DMS114 treated with DMSO at 0.1 percent for 48 hours (cell line): ENCODE measurements at regions not wholly inside any gene's neighbourhood (a gene's known extent, or its start where the extent isn't known, plus 50 kb on each side); places are given as distances from the start of the nearest gene placed in this dataset.

ENCODE experiments used
- DNase-seq: peaks from one replicate; lab custom pipeline; 2025; ENCODE audit not compliant: unreplicated experiment; lab: John Stamatoyannopoulos, UW

- no peak for DNase-seq
These were observed 213.3 kb upstream of the CFAP20DC start for GRCh38 chr3:59263152-59263551.

GRCh38 chr3:59262076-59262498 lies 212.3 kb upstream of the CFAP20DC start:
- DNase-seq = no peak

- no peak for DNase-seq
These were observed 211.2 kb upstream of the CFAP20DC start for GRCh38 chr3:59261009-59261408.

GRCh38 chr3:59258550-59259260 lies 208.9 kb upstream of the CFAP20DC start:
- no peak for DNase-seq

- DNase-seq = no peak
These were observed 207.7 kb upstream of the CFAP20DC start for GRCh38 chr3:59257506-59257905.

- DNase-seq = no peak
These were observed 206.4 kb upstream of the CFAP20DC start for GRCh38 chr3:59256230-59256629.

GRCh38 chr3:59254976-59255375 lies 205.2 kb upstream of the CFAP20DC start:
- no peak for DNase-seq

GRCh38 chr3:59254433-59254832 lies 204.6 kb upstream of the CFAP20DC start:
- no peak for DNase-seq

- no peak for DNase-seq
These were observed 203.7 kb upstream of the CFAP20DC start for GRCh38 chr3:59253523-59253922.

- DNase-seq = no peak
These were observed 202.0 kb upstream of the CFAP20DC start for GRCh38 chr3:59251869-59252268.

- DNase-seq = no peak
These were observed 200.8 kb upstream of the CFAP20DC start for GRCh38 chr3:59250600-59250999.

- DNase-seq = no peak
These were observed 200.0 kb upstream of the CFAP20DC start for GRCh38 chr3:59249698-59250361.

- no peak for DNase-seq
These were observed 199.2 kb upstream of the CFAP20DC start for GRCh38 chr3:59249004-59249403.

GRCh38 chr3:59247402-59247841 lies 197.6 kb upstream of the CFAP20DC start:
- no peak for DNase-seq

- DNase-seq = no peak
These were observed 197.0 kb upstream of the CFAP20DC start for GRCh38 chr3:59246719-59247401.

GRCh38 chr3:59245859-59246501 lies 196.2 kb upstream of the CFAP20DC start:
- no peak for DNase-seq

GRCh38 chr3:59245300-59245858 lies 195.6 kb upstream of the CFAP20DC start:
- no peak for DNase-seq

- DNase-seq = no peak
These were observed 194.5 kb upstream of the CFAP20DC start for GRCh38 chr3:59244343-59244742.

GRCh38 chr3:59243476-59243875 lies 193.7 kb upstream of the CFAP20DC start:
- DNase-seq = no peak

- no peak for DNase-seq
These were observed 190.9 kb upstream of the CFAP20DC start for GRCh38 chr3:59240666-59241255.

- DNase-seq = no peak
These were observed 187.3 kb upstream of the CFAP20DC start for GRCh38 chr3:59237121-59237520.
